ENCODE measurements at regions not wholly inside any gene's neighbourhood (a gene's known extent, or its start where the extent isn't known, plus 50 kb on each side); places are given as distances from the start of the nearest gene placed in this dataset.
A peak's percentile ranks its signal among the peaks of the same experiment; 100 is the strongest.

DNA sequence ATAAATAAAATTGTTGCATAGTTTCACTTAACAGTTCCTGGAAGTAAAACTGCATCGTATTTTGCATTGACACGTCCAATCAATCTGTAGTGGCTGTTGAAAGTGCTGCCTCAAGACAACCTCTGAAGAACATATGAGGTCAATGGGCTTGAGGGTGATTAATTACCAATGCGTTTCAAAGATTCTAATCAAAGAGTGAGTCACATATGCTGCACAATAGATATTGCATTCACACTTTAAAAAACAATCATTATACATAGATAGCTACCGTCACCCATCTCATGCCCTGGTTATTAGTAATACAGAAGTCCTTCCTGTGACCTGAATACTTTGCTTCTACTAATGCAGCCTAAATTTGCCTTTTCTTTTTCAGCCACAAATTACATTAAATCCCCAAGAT is 743.3 kb upstream of the SLIT2 start:
- Histone ChIP-seq H3K4me2 (ENCODE audit: low read length, poor library complexity, severe bottlenecking) (no peak overlapping the region), H3K18ac (ENCODE audit: low read depth in 1 of 2, low read length in 2 of 2) (no peak overlapping the region), H3K14ac (ENCODE audit: low read length in 2 of 2) (no peak overlapping the region), H3K9ac (ENCODE audit: low read length) (no peak overlapping the region), H3K4me1 (ENCODE audit: control insufficient read depth, insufficient read depth, low read depth, low read length) (no peaks in the 10 kb centered on the region), H2BK120ac (ENCODE audit: low read depth, low read length) (no peak overlapping the region), H2AFZ (ENCODE audit: low read depth, low read length) (no peak overlapping the region), H4K8ac (ENCODE audit: low read length) (no peak overlapping the region), H3K4ac (ENCODE audit: low read depth in 1 of 2, low read length in 2 of 2) (no peak overlapping the region), H2BK5ac (ENCODE audit: low read depth, low read length, poor library complexity, severe bottlenecking) (no peak overlapping the region), H3K9me3 (ENCODE audit: control insufficient read depth, low read length) (no peaks in the 10 kb centered on the region), H2AK5ac (ENCODE audit: low read length, severe bottlenecking) (no peak overlapping the region), H3K27me3 (ENCODE audit: control insufficient read depth in 1 of 2, insufficient read depth in 1 of 2, low read length in 2 of 2) (no peaks in the 10 kb centered on the region), H4K91ac (ENCODE audit: low read length) (no peak overlapping the region), H3K27ac (ENCODE audit: low read length, poor library complexity, severe bottlenecking) (no peak overlapping the region), H3K23ac (ENCODE audit: low read length in 2 of 2) (no peak overlapping the region), H3K79me1 (replicated peaks; ENCODE audit: low read length, poor library complexity, severe bottlenecking) (no peaks in the 10 kb centered on the region), H3K36me3 (ENCODE audit: control insufficient read depth in 1 of 2, insufficient read depth in 2 of 2, low read depth in 1 of 2, low read length in 2 of 2) (no peaks in the 10 kb centered on the region), H2BK15ac (ENCODE audit: low read depth, poor library complexity, severe bottlenecking) (no peak overlapping the region), H3K4me3 (ENCODE audit: insufficient read depth in 1 of 2, low read depth in 1 of 2, low read length in 2 of 2) (no peak overlapping the region), H2BK12ac (ENCODE audit: low read length in 2 of 2) (no peak overlapping the region)
- peak; percentile 7 for DNase-seq
- WGBS = 61% methylated on average over 4 of the region's 4 CpGs

DNA sequence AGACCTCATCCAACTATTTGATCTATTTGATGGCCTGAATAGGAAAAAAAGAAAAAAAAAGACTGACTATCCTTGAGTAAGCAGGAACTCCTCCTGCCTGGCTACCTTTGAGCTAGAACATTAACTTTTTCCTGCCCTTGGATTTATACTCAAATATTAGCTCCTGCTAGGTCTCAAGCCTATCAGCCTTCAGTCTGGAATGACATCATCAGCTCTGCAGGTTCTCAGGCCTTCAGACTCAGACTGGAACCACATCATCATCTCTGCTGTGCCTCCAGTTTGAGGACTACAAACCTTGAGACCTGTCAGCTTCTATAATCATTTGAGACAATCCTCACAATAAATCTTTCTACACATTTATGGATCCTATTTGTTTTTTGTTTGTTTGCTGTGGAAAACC is 754.0 kb upstream of the SLIT2 start:
- no peak overlapping the region for H3K23ac ChIP-seq (ENCODE audit: low read length in 2 of 2)

DNA sequence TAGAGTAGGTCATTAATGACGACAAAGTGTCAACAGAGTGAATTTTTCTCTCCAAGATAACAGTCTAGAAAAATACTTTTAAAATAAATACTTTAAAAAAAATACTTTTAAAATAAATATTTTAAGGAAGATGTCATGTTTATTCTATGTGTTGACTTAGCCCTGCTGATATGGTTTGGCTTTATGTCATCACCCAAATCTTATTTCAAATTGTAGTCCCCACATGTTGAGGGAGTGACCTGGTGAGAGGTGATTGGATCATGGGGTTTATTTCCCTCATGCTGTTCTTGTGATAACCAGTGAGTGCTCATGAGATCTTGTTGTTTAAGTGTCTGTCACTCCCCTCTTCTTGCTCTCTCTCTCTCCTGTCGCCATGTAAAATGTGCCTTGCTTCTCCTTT is 754.9 kb upstream of the SLIT2 start:
- Histone ChIP-seq H3K18ac (ENCODE audit: low read depth in 1 of 2, low read length in 2 of 2) (no peak overlapping the region), H4K8ac (ENCODE audit: low read length) (no peak overlapping the region), H3K9me3 (ENCODE audit: control insufficient read depth, low read length) (no peaks in the 10 kb centered on the region), H2BK12ac (ENCODE audit: low read length in 2 of 2) (no peak overlapping the region), H3K4ac (ENCODE audit: low read depth in 1 of 2, low read length in 2 of 2) (no peak overlapping the region), H3K79me1 (replicated peaks; ENCODE audit: low read length, poor library complexity, severe bottlenecking) (no peaks in the 10 kb centered on the region), H2AK5ac (ENCODE audit: low read length, severe bottlenecking) (no peak overlapping the region), H3K4me1 (ENCODE audit: control insufficient read depth, insufficient read depth, low read depth, low read length) (no peaks in the 10 kb centered on the region), H3K4me3 (ENCODE audit: insufficient read depth in 1 of 2, low read depth in 1 of 2, low read length in 2 of 2) (no peak overlapping the region), H3K27me3 (ENCODE audit: control insufficient read depth in 1 of 2, insufficient read depth in 1 of 2, low read length in 2 of 2) (no peaks in the 10 kb centered on the region), H4K91ac (ENCODE audit: low read length) (no peak overlapping the region), H3K27ac (ENCODE audit: low read length, poor library complexity, severe bottlenecking) (no peak overlapping the region), H3K14ac (ENCODE audit: low read length in 2 of 2) (no peak overlapping the region), H2BK5ac (ENCODE audit: low read depth, low read length, poor library complexity, severe bottlenecking) (no peak overlapping the region), H2BK120ac (ENCODE audit: low read depth, low read length) (no peak overlapping the region), H3K36me3 (ENCODE audit: control insufficient read depth in 1 of 2, insufficient read depth in 2 of 2, low read depth in 1 of 2, low read length in 2 of 2) (no peaks in the 10 kb centered on the region), H2AFZ (ENCODE audit: low read depth, low read length) (no peak overlapping the region), H3K9ac (ENCODE audit: low read length) (no peak overlapping the region), H3K4me2 (ENCODE audit: low read length, poor library complexity, severe bottlenecking) (no peak overlapping the region), H2BK15ac (ENCODE audit: low read depth, poor library complexity, severe bottlenecking) (no peak overlapping the region), H3K23ac (ENCODE audit: low read length in 2 of 2) (no peak overlapping the region)
- no peak for DNase-seq
- 100% methylated on average over 1 of the region's 2 CpGs for WGBS

More for the DNA sequence above, 754.0 kb upstream of the SLIT2 start:
- no peak overlapping the region for H2AK5ac ChIP-seq (ENCODE audit: low read length, severe bottlenecking)
- H3K14ac ChIP-seq (ENCODE audit: low read length in 2 of 2) = no peak overlapping the region
- no peak overlapping the region for H3K4me3 ChIP-seq (ENCODE audit: insufficient read depth in 1 of 2, low read depth in 1 of 2, low read length in 2 of 2)
- H3K27ac ChIP-seq (ENCODE audit: low read length, poor library complexity, severe bottlenecking) = no peak overlapping the region
- no peak overlapping the region for H4K91ac ChIP-seq (ENCODE audit: low read length)
- no peaks in the 10 kb centered on the region for H3K79me1 ChIP-seq (replicated peaks; ENCODE audit: low read length, poor library complexity, severe bottlenecking)
- H2BK5ac ChIP-seq (ENCODE audit: low read depth, low read length, poor library complexity, severe bottlenecking) = no peak overlapping the region
- H2BK15ac ChIP-seq (ENCODE audit: low read depth, poor library complexity, severe bottlenecking) = no peak overlapping the region
- no peaks in the 10 kb centered on the region for H3K9me3 ChIP-seq (ENCODE audit: control insufficient read depth, low read length)
- H2AFZ ChIP-seq (ENCODE audit: low read depth, low read length) = no peak overlapping the region
- H4K8ac ChIP-seq (ENCODE audit: low read length) = no peak overlapping the region
- DNase-seq = no peak
- H3K9ac ChIP-seq (ENCODE audit: low read length) = no peak overlapping the region
- no peaks in the 10 kb centered on the region for H3K4me1 ChIP-seq (ENCODE audit: control insufficient read depth, insufficient read depth, low read depth, low read length)
- no peak overlapping the region for H2BK120ac ChIP-seq (ENCODE audit: low read depth, low read length)
- H3K18ac ChIP-seq (ENCODE audit: low read depth in 1 of 2, low read length in 2 of 2) = no peak overlapping the region
- H3K36me3 ChIP-seq (ENCODE audit: control insufficient read depth in 1 of 2, insufficient read depth in 2 of 2, low read depth in 1 of 2, low read length in 2 of 2) = no peaks in the 10 kb centered on the region
- H2BK12ac ChIP-seq (ENCODE audit: low read length in 2 of 2) = no peak overlapping the region
- H3K27me3 ChIP-seq (ENCODE audit: control insufficient read depth in 1 of 2, insufficient read depth in 1 of 2, low read length in 2 of 2) = no peaks in the 10 kb centered on the region
- no peak overlapping the region for H3K4ac ChIP-seq (ENCODE audit: low read depth in 1 of 2, low read length in 2 of 2)
- no peak overlapping the region for H3K4me2 ChIP-seq (ENCODE audit: low read length, poor library complexity, severe bottlenecking)

DNA sequence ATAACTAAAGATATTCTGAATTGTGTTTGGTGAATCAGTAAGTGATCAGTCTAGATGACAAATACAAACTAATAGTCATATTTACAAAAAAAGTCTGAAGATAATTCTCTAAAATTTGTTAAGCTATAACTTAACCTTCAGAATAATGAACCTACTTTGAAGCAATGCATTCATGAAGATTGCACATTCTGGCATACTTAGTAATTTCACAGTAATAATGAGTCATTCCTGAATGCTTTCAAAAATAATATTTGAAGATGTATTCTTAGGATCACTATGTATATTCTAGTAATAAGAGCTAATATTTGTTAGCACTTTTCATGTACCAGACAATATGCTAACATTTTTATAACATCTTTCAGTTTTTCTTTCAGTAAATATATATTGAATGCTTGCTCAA is 756.7 kb upstream of the SLIT2 start:
- no peak overlapping the region for H2BK5ac ChIP-seq (ENCODE audit: low read depth, low read length, poor library complexity, severe bottlenecking)
- H2AFZ ChIP-seq (ENCODE audit: low read depth, low read length) = no peak overlapping the region
- no peak overlapping the region for H3K27ac ChIP-seq (ENCODE audit: low read length, poor library complexity, severe bottlenecking)
- H3K23ac ChIP-seq (ENCODE audit: low read length in 2 of 2) = no peak overlapping the region
- H3K14ac ChIP-seq (ENCODE audit: low read length in 2 of 2) = no peak overlapping the region
- H3K4me3 ChIP-seq (ENCODE audit: insufficient read depth in 1 of 2, low read depth in 1 of 2, low read length in 2 of 2) = no peak overlapping the region
- H4K91ac ChIP-seq (ENCODE audit: low read length) = no peak overlapping the region
- H4K8ac ChIP-seq (ENCODE audit: low read length) = no peak overlapping the region
- no peak overlapping the region for H3K4ac ChIP-seq (ENCODE audit: low read depth in 1 of 2, low read length in 2 of 2)
- H2BK120ac ChIP-seq (ENCODE audit: low read depth, low read length) = no peak overlapping the region
- no peak for DNase-seq
- H3K36me3 ChIP-seq (ENCODE audit: control insufficient read depth in 1 of 2, insufficient read depth in 2 of 2, low read depth in 1 of 2, low read length in 2 of 2) = no peaks in the 10 kb centered on the region
- H3K79me1 ChIP-seq (replicated peaks; ENCODE audit: low read length, poor library complexity, severe bottlenecking) = no peaks in the 10 kb centered on the region
- no peak overlapping the region for H3K9ac ChIP-seq (ENCODE audit: low read length)
- no peak overlapping the region for H2AK5ac ChIP-seq (ENCODE audit: low read length, severe bottlenecking)
- H3K4me1 ChIP-seq (ENCODE audit: control insufficient read depth, insufficient read depth, low read depth, low read length) = no peaks in the 10 kb centered on the region
- H2BK12ac ChIP-seq (ENCODE audit: low read length in 2 of 2) = no peak overlapping the region
- H3K9me3 ChIP-seq (ENCODE audit: control insufficient read depth, low read length) = no peaks in the 10 kb centered on the region
- no peaks in the 10 kb centered on the region for H3K27me3 ChIP-seq (ENCODE audit: control insufficient read depth in 1 of 2, insufficient read depth in 1 of 2, low read length in 2 of 2)
- H3K18ac ChIP-seq (ENCODE audit: low read depth in 1 of 2, low read length in 2 of 2) = no peak overlapping the region
- H3K4me2 ChIP-seq (ENCODE audit: low read length, poor library complexity, severe bottlenecking) = no peak overlapping the region
- H2BK15ac ChIP-seq (ENCODE audit: low read depth, poor library complexity, severe bottlenecking) = no peak overlapping the region

Data from mesenchymal stem cell (in vitro differentiated cells and primary cell).